ENCODE measurements at regions not wholly inside any gene's neighbourhood (a gene's known extent, or its start where the extent isn't known, plus 50 kb on each side); places are given as distances from the start of the nearest gene placed in this dataset.

GRCh38 chr6:134533991-134534390 is 216.1 kb upstream of the SGK1 start:
- no peak for DNase-seq (ENCODE audit: low read depth, low spot score)
- no peaks in the 10 kb centered on the region for H3K9me3 ChIP-seq (ENCODE audit: control insufficient read depth, insufficient read depth, low read length)
- H3K36me3 ChIP-seq (ENCODE audit: control insufficient read depth, insufficient read depth, low read length) = no peaks in the 10 kb centered on the region
- no peaks in the 10 kb centered on the region for H3K27me3 ChIP-seq (ENCODE audit: control insufficient read depth, insufficient read depth, low read length)
- H3K27ac ChIP-seq (ENCODE audit: low read length) = no peak overlapping the region
- H3K4me1 ChIP-seq (ENCODE audit: control insufficient read depth, insufficient read depth, low read length) = no peaks in the 10 kb centered on the region
- WGBS (ENCODE audit: insufficient coverage, insufficient read length) = no CpG with 5 or more reads among the region's 3 CpGs
- no peak overlapping the region for H3K4me3 ChIP-seq (ENCODE audit: low read length)

DNA sequence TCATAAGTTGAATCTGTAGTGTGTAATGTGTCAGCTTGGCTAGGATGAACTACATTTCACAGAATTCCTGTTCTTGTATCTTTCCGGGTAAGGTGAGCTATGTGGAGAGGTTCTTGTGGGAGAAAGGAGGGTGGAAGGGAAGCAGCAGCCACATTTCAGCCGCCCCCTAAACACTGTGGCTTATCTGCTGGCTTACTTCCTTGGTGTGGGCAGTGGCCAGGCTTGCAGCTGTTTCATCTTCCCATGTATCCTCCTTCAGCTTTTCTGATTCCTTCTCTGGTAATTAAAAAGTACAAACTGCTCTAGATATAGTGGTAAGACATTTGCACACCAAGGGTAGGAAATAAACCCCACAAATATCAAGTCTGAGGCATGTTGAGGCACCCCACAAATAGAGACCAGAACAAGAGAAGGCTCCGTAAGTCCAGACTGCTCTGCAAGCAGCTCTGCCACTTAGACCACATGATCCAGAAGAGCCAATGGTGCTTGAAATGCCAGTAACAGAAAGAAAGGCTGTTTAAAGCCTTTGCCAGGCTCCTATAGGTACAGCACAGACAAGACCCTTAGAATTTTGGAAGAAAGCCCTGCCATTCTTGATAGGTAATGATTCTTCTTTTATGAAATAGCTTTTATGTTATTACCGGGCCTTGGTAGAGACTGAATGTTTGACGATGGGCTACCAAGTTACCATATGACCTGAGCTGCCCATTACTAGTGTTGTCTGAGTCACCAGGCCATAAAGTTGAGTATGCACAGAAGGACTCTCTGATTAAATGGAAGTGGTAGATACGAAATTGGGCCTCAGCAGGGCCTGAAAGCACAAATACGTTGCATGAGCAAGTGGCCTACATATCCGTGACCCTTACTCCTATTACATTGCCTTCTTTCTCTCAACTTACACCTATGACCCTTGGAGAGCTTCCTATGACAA is 215.0 kb upstream of the SGK1 start:
- no peak for DNase-seq (ENCODE audit: low read depth, low spot score)
- no peaks in the 10 kb centered on the region for H3K27me3 ChIP-seq (ENCODE audit: control insufficient read depth, insufficient read depth, low read length)
- no peaks in the 10 kb centered on the region for H3K4me1 ChIP-seq (ENCODE audit: control insufficient read depth, insufficient read depth, low read length)
- H3K4me3 ChIP-seq (ENCODE audit: low read length) = no peak overlapping the region
- WGBS (ENCODE audit: insufficient coverage, insufficient read length) = no CpG with 5 or more reads among the region's 8 CpGs
- no peaks in the 10 kb centered on the region for H3K36me3 ChIP-seq (ENCODE audit: control insufficient read depth, insufficient read depth, low read length)
- no peaks in the 10 kb centered on the region for H3K9me3 ChIP-seq (ENCODE audit: control insufficient read depth, insufficient read depth, low read length)
- no peak overlapping the region for H3K27ac ChIP-seq (ENCODE audit: low read length)

DNA sequence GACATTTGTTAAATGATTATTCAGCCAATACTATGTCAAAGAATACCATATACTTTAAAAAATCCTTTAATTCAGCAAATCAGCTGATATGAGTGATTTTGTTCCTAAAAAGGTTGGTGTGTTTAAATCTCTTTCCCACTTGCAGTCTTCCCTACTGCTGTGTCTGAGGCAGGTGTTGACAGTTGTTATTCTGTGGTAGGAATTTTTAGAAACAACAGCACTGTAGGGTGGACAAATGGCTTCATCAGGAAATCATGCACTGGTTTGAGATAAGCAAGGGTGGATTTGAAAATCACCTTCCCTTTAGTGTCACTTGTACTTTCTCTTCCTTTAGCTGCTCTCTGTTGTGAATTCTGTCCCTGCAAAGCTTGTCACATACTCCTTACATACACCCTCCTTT is 213.7 kb upstream of the SGK1 start:
- Histone ChIP-seq H3K27ac (ENCODE audit: low read length) (no peak overlapping the region), H3K4me1 (ENCODE audit: control insufficient read depth, insufficient read depth, low read length) (no peaks in the 10 kb centered on the region), H3K27me3 (ENCODE audit: control insufficient read depth, insufficient read depth, low read length) (no peaks in the 10 kb centered on the region), H3K9me3 (ENCODE audit: control insufficient read depth, insufficient read depth, low read length) (no peaks in the 10 kb centered on the region), H3K4me3 (ENCODE audit: low read length) (no peak overlapping the region), H3K36me3 (ENCODE audit: control insufficient read depth, insufficient read depth, low read length) (no peaks in the 10 kb centered on the region)
- no peak for DNase-seq (ENCODE audit: low read depth, low spot score)

DNA sequence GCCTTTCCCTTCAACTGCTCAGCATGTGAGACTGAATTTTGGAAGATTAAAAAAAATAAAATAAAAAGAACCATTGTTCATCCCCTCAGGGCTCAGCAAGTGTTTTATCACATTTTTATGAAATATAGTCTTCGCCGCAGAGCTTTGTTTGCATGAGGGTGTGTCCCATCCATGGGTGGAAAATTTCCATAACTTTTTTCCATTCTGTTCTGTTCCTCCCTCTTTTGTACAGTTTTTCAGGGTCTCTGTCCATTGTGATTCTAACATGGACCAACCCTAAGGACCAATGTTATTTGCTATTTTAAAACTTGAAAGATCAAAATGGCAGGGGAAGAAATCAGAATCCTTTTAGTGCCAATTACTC is 213.3 kb upstream of the SGK1 start:
- DNase-seq (ENCODE audit: low read depth, low spot score) = no peak
- WGBS (ENCODE audit: insufficient coverage, insufficient read length) = no CpG with 5 or more reads among the region's 2 CpGs
- H3K4me3 ChIP-seq (ENCODE audit: low read length) = no peak overlapping the region
- no peaks in the 10 kb centered on the region for H3K27me3 ChIP-seq (ENCODE audit: control insufficient read depth, insufficient read depth, low read length)
- H3K4me1 ChIP-seq (ENCODE audit: control insufficient read depth, insufficient read depth, low read length) = no peaks in the 10 kb centered on the region
- no peaks in the 10 kb centered on the region for H3K36me3 ChIP-seq (ENCODE audit: control insufficient read depth, insufficient read depth, low read length)
- no peak overlapping the region for H3K27ac ChIP-seq (ENCODE audit: low read length)
- no peaks in the 10 kb centered on the region for H3K9me3 ChIP-seq (ENCODE audit: control insufficient read depth, insufficient read depth, low read length)

DNA sequence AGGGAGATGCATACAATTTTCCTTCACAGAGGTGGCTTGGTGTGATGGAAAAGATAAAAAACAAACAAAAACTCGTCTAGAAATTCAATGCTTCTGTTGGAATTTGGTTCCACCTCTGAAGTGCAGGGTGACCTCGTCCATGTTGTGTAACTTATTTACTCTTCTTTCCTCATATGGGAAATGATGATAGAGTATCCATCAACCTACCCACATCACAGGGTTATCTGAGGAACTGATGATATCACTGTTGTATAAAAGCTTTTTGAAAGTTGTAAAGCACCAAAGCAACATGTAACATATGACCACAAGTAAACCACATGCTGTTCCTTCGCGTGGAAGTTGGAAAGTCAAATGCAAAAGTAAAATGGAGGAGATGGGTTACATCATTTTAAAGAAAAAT is 212.0 kb upstream of the SGK1 start:
- no peaks in the 10 kb centered on the region for H3K27me3 ChIP-seq (ENCODE audit: control insufficient read depth, insufficient read depth, low read length)
- H3K36me3 ChIP-seq (ENCODE audit: control insufficient read depth, insufficient read depth, low read length) = no peaks in the 10 kb centered on the region
- H3K4me3 ChIP-seq (ENCODE audit: low read length) = no peak overlapping the region
- no peaks in the 10 kb centered on the region for H3K9me3 ChIP-seq (ENCODE audit: control insufficient read depth, insufficient read depth, low read length)
- no peaks in the 10 kb centered on the region for H3K4me1 ChIP-seq (ENCODE audit: control insufficient read depth, insufficient read depth, low read length)
- no peak for DNase-seq (ENCODE audit: low read depth, low spot score)
- no peak overlapping the region for H3K27ac ChIP-seq (ENCODE audit: low read length)
- no CpG with 5 or more reads among the region's 4 CpGs for WGBS (ENCODE audit: insufficient coverage, insufficient read length)

- H3K9me3 ChIP-seq (ENCODE audit: control insufficient read depth, insufficient read depth, low read length) = no peaks in the 10 kb centered on the region
- no peaks in the 10 kb centered on the region for H3K36me3 ChIP-seq (ENCODE audit: control insufficient read depth, insufficient read depth, low read length)
- no peaks in the 10 kb centered on the region for H3K27me3 ChIP-seq (ENCODE audit: control insufficient read depth, insufficient read depth, low read length)
- DNase-seq (ENCODE audit: low read depth, low spot score) = no peak
- H3K4me3 ChIP-seq (ENCODE audit: low read length) = no peak overlapping the region
- H3K27ac ChIP-seq (ENCODE audit: low read length) = no peak overlapping the region
- no peaks in the 10 kb centered on the region for H3K4me1 ChIP-seq (ENCODE audit: control insufficient read depth, insufficient read depth, low read length)
Observed at GRCh38 chr6:134529305-134529704, 211.4 kb upstream of the SGK1 start.

- no peaks in the 10 kb centered on the region for H3K36me3 ChIP-seq (ENCODE audit: control insufficient read depth, insufficient read depth, low read length)
- no CpG with 5 or more reads among the region's 3 CpGs for WGBS (ENCODE audit: insufficient coverage, insufficient read length)
- H3K27me3 ChIP-seq (ENCODE audit: control insufficient read depth, insufficient read depth, low read length) = no peaks in the 10 kb centered on the region
- DNase-seq (ENCODE audit: low read depth, low spot score) = no peak
- H3K9me3 ChIP-seq (ENCODE audit: control insufficient read depth, insufficient read depth, low read length) = no peaks in the 10 kb centered on the region
- no peaks in the 10 kb centered on the region for H3K4me1 ChIP-seq (ENCODE audit: control insufficient read depth, insufficient read depth, low read length)
- H3K27ac ChIP-seq (ENCODE audit: low read length) = no peak overlapping the region
- H3K4me3 ChIP-seq (ENCODE audit: low read length) = no peak overlapping the region
Observed at GRCh38 chr6:134527108-134527787, 209.3 kb upstream of the SGK1 start.

- no peak overlapping the region for H3K27ac ChIP-seq (ENCODE audit: low read length)
- H3K4me3 ChIP-seq (ENCODE audit: low read length) = no peak overlapping the region
Observed at GRCh38 chr6:134525190-134525868, 207.4 kb upstream of the SGK1 start.

GRCh38 chr6:134523903-134524650 is 206.2 kb upstream of the SGK1 start:
- Histone ChIP-seq H3K4me1 (ENCODE audit: control insufficient read depth, insufficient read depth, low read length) (no peaks in the 10 kb centered on the region), H3K9me3 (ENCODE audit: control insufficient read depth, insufficient read depth, low read length) (no peaks in the 10 kb centered on the region), H3K36me3 (ENCODE audit: control insufficient read depth, insufficient read depth, low read length) (no peaks in the 10 kb centered on the region), H3K27ac (ENCODE audit: low read length) (no peak overlapping the region), H3K27me3 (ENCODE audit: control insufficient read depth, insufficient read depth, low read length) (no peaks in the 10 kb centered on the region), H3K4me3 (ENCODE audit: low read length) (no peak overlapping the region)
- no peak for DNase-seq (ENCODE audit: low read depth, low spot score)
- no CpG with 5 or more reads among the region's 1 CpG for WGBS (ENCODE audit: insufficient coverage, insufficient read length)

More at GRCh38 chr6:134525190-134525868, 207.4 kb upstream of the SGK1 start:
- Histone ChIP-seq H3K27me3 (ENCODE audit: control insufficient read depth, insufficient read depth, low read length) (no peaks in the 10 kb centered on the region), H3K36me3 (ENCODE audit: control insufficient read depth, insufficient read depth, low read length) (no peaks in the 10 kb centered on the region), H3K4me1 (ENCODE audit: control insufficient read depth, insufficient read depth, low read length) (no peaks in the 10 kb centered on the region), H3K9me3 (ENCODE audit: control insufficient read depth, insufficient read depth, low read length) (no peaks in the 10 kb centered on the region)
- no peak for DNase-seq (ENCODE audit: low read depth, low spot score)

DNA sequence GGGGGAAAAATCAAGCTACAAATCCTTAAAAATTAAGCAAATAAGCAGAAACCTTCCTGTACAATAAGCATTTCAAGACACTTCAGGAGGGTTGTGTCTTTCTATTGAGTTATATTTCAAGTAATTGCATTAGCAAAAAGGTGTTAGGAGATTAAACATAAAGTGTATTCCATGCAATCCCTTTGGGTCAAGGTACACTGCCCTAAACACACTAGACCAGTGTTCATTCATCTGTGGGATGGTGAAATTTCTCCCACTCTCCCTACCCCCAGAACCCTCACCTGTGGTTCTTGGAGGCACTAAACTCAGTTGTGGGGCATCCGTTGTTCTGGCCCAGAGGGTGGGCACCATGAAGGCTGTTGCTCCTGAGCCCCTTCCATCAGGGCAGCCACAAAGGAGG is 205.1 kb upstream of the SGK1 start:
- Histone ChIP-seq H3K27me3 (ENCODE audit: control insufficient read depth, insufficient read depth, low read length) (no peaks in the 10 kb centered on the region), H3K27ac (ENCODE audit: low read length) (no peak overlapping the region), H3K4me1 (ENCODE audit: control insufficient read depth, insufficient read depth, low read length) (no peaks in the 10 kb centered on the region), H3K9me3 (ENCODE audit: control insufficient read depth, insufficient read depth, low read length) (no peaks in the 10 kb centered on the region), H3K4me3 (ENCODE audit: low read length) (no peak overlapping the region), H3K36me3 (ENCODE audit: control insufficient read depth, insufficient read depth, low read length) (no peaks in the 10 kb centered on the region)
- no CpG with 5 or more reads among the region's 1 CpG for WGBS (ENCODE audit: insufficient coverage, insufficient read length)
- DNase-seq (ENCODE audit: low read depth, low spot score) = no peak

Measured in iPS DF 6.9 (cell line).